ENCODE measurements at regions not wholly inside any gene's neighbourhood (a gene's known extent, or its start where the extent isn't known, plus 50 kb on each side); places are given as distances from the start of the nearest gene placed in this dataset.

DNA sequence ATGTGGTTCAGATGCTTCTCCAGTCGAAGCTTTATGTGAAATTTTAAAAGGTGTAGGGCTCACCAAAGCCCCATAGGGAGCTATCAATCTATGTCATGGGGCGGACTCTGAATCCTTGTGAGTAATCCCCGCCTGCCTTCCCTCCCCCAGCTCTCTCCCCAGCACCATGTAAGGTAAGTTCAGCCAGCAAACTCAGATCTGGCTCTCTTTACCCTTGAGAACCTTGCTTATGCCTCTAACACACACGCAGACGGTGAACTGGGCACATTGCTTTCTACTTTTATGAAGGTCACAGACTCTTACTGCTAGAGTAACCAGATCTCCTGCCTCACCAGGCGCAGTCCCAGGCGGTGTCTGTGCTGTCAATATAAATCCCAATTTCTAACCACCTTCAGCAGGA is 82.6 kb upstream of the CNKSR3 start:
- Histone ChIP-seq H3K27me3 (replicated peaks) (no peaks in the 10 kb centered on the region), H3K27ac (no peak overlapping the region), H3K4me3 (ENCODE audit: low read depth, low read length) (no peak overlapping the region), H3K36me3 (replicated peaks) (no peaks in the 10 kb centered on the region)
- DNase-seq: no peak
- in situ Hi-C loops (cut with HindIII; ENCODE audit: low pct_ligation_motif_present, low sequenced_read_pairs): no loop called here
- no peak for TF ChIP-seq CTCF (IDR thresholded peaks at IDR 0.05; ENCODE audit: low read depth, low read length, missing control alignments)

DNA sequence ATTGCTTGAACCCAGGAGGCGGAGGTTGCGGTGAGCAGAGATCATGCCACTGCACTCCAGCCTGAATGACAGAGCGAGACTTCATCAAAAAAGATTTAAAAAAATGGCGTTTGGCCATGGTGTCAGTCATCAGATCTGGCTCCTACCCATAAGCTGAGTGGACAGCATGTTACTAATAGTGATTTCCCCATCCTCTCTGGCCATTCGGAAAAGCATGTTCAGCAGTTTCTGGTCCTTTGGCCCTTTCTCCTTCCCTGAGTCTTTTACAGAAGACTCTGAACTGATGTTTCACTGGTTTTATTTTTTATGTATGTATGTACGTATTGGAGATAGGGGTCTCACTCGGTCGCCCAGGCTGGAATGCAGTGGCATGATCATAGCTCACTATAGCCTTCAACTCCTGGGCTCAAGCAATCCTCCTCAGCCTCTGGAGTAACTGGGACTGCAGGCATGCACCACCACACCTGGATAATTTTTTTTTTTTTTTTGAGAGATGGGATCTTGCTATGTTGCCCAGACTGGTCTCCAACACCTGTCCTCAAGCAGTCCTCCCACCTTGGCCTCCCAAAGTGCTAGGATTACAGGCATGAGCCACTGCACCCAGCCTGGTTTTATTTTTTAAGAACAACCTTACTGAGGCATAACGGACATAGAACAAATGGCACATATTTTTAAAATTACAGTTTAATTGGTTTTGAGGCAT is 84.2 kb upstream of the CNKSR3 start:
- Histone ChIP-seq H3K27me3 (replicated peaks) (no peaks in the 10 kb centered on the region), H3K27ac (no peak overlapping the region), H3K4me3 (ENCODE audit: low read depth, low read length) (no peak overlapping the region), H3K36me3 (replicated peaks) (no peaks in the 10 kb centered on the region)
- in situ Hi-C loops (cut with HindIII; ENCODE audit: low pct_ligation_motif_present, low sequenced_read_pairs): no loop called here
- no peak for TF ChIP-seq CTCF (IDR thresholded peaks at IDR 0.05; ENCODE audit: low read depth, low read length, missing control alignments)
- no peak for DNase-seq

DNA sequence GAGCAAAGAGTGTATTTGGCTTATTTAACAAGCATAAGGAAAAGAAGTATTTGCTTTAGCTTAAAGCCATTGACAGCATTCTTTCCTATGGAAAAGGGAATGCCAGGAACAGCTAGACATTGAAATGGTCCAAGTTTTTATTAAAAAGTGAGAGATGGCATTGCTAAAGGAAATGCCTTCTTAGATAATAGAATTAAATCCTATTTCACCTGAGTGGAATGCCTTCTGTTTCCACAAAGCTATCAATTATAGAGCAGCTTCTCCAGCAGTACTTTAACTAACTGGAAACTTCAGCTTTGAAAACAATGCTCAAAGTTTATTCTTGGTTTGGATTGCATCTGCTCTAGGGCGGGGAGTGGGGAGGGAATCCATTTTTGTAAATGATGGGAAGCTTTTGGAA is 85.1 kb upstream of the CNKSR3 start:
- Histone ChIP-seq H3K27me3 (replicated peaks) (no peaks in the 10 kb centered on the region), H3K27ac (no peak overlapping the region), H3K36me3 (replicated peaks) (no peaks in the 10 kb centered on the region), H3K4me3 (ENCODE audit: low read depth, low read length) (no peak overlapping the region)
- DNase-seq: no peak
- in situ Hi-C loops (cut with HindIII; ENCODE audit: low pct_ligation_motif_present, low sequenced_read_pairs): no loop called here
- TF ChIP-seq CTCF (IDR thresholded peaks at IDR 0.05; ENCODE audit: low read depth, low read length, missing control alignments): no peak

DNA sequence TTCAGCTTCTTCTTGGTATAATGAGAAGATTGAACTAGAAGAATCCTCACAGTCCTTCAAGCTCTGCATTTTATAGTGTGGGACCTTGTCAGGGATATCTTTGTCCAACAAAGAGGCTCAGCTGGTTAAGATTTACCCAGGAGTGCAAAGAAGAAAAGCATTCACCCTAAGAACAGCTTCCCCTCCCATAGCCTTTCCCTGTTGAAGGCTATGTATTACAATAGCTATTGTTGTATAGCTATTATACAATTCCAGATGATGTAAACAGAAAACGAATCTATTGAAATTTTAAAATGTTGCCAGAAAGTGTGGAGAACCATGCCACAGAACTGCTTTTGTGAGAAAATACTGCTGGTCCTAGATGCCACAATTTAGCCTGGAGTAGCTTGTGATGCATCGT is 85.5 kb upstream of the CNKSR3 start:
- Histone ChIP-seq H3K4me3 (ENCODE audit: low read depth, low read length) (no peak overlapping the region), H3K27me3 (replicated peaks) (no peaks in the 10 kb centered on the region), H3K36me3 (replicated peaks) (no peaks in the 10 kb centered on the region), H3K27ac (no peak overlapping the region)
- in situ Hi-C loops (cut with HindIII; ENCODE audit: low pct_ligation_motif_present, low sequenced_read_pairs): no loop called here
- TF ChIP-seq CTCF (IDR thresholded peaks at IDR 0.05; ENCODE audit: low read depth, low read length, missing control alignments): no peak
- DNase-seq: no peak

DNA sequence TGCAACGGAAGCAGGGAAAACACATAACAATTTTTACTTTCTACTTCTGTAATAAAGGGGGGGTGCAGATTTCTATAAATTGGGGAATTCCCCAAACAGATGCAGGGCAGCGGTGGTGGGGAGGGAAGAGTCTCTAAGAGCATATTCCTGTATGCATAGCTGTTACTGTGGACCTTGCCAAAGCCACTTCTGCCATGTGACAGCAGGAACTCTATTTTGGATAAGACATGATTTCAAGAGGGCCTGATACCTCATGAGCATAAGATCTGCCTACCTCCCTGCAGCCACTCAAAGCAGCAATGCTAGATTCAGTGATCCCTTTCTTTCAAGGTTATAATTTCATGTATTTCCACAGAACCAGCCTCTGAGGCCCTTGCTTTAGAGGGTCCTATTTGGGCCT is 86.2 kb upstream of the CNKSR3 start:
- in situ Hi-C loops (cut with HindIII; ENCODE audit: low pct_ligation_motif_present, low sequenced_read_pairs): no loop called here
- Histone ChIP-seq H3K4me3 (ENCODE audit: low read depth, low read length) (no peak overlapping the region), H3K36me3 (replicated peaks) (no peaks in the 10 kb centered on the region), H3K27me3 (replicated peaks) (no peaks in the 10 kb centered on the region), H3K27ac (no peak overlapping the region)
- no peak for TF ChIP-seq CTCF (IDR thresholded peaks at IDR 0.05; ENCODE audit: low read depth, low read length, missing control alignments)
- DNase-seq: no peak

GRCh38 chr6:154598399-154598798 is 87.9 kb upstream of the CNKSR3 start:
- DNase-seq: no peak

More at GRCh38 chr6:154598399-154598798, 87.9 kb upstream of the CNKSR3 start:
- TF ChIP-seq CTCF (IDR thresholded peaks at IDR 0.05; ENCODE audit: low read depth, low read length, missing control alignments): no peak
- no peaks in the 10 kb centered on the region for H3K36me3 ChIP-seq (replicated peaks)
- H3K27me3 ChIP-seq (replicated peaks): no peaks in the 10 kb centered on the region
- H3K27ac ChIP-seq: no peak overlapping the region
- in situ Hi-C loops (cut with HindIII; ENCODE audit: low pct_ligation_motif_present, low sequenced_read_pairs): no loop called here
- no peak overlapping the region for H3K4me3 ChIP-seq (ENCODE audit: low read depth, low read length)

All from brain microvascular endothelial cell (primary cell).